Hepatocyte (in vitro differentiated cells): ENCODE measurements at regions not wholly inside any gene's neighbourhood (a gene's known extent, or its start where the extent isn't known, plus 50 kb on each side); places are given as distances from the start of the nearest gene placed in this dataset.

ENCODE experiments used
- EZH2phosphoT487 ChIP-seq: fragments of 200-600 bp; sonication (generic); IDR thresholded peaks from one replicate; pipeline ENCODE4 v1.6.1; 2018; ENCODE audit warnings: antibody characterized with exemption, mild to moderate bottlenecking, low read depth, moderate library complexity; ENCODE audit not compliant: unreplicated experiment, severe bottlenecking
- TF ChIP-seq, protein P1 (sequence below): fragments of 200-600 bp; sonication (generic); IDR thresholded peaks from 2 replicates; pipeline ENCODE4 v1.5.1; 2016; ENCODE audit warnings: antibody characterized with exemption, mild to moderate bottlenecking; ENCODE audit not compliant: poor library complexity

DNA sequence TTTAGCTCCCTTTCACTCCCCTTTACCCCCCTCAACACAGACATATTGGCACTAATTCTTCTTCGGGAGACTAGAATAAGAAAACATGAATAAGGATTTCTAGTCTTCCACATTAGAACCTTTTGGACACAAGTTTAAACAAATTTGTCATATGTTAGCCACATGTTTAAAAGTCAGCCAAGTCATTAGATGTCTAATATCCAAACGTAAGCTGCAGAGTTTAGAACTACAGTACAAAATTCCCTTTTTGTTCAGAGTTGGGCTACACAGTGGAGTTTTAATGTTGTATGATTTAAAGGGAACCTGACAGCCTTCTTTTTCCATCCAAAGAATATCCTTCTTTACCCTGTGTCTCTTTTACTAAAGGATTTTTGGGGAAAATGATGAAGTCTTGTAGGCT lies 79.8 kb downstream of the PDE6H start:
- TF ChIP-seq, protein P1, sequence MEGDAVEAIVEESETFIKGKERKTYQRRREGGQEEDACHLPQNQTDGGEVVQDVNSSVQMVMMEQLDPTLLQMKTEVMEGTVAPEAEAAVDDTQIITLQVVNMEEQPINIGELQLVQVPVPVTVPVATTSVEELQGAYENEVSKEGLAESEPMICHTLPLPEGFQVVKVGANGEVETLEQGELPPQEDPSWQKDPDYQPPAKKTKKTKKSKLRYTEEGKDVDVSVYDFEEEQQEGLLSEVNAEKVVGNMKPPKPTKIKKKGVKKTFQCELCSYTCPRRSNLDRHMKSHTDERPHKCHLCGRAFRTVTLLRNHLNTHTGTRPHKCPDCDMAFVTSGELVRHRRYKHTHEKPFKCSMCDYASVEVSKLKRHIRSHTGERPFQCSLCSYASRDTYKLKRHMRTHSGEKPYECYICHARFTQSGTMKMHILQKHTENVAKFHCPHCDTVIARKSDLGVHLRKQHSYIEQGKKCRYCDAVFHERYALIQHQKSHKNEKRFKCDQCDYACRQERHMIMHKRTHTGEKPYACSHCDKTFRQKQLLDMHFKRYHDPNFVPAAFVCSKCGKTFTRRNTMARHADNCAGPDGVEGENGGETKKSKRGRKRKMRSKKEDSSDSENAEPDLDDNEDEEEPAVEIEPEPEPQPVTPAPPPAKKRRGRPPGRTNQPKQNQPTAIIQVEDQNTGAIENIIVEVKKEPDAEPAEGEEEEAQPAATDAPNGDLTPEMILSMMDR = no peak
- no peak for TF ChIP-seq EZH2phosphoT487
